ENCODE measurements at regions not wholly inside any gene's neighbourhood (a gene's known extent, or its start where the extent isn't known, plus 50 kb on each side); places are given as distances from the start of the nearest gene placed in this dataset.

DNA sequence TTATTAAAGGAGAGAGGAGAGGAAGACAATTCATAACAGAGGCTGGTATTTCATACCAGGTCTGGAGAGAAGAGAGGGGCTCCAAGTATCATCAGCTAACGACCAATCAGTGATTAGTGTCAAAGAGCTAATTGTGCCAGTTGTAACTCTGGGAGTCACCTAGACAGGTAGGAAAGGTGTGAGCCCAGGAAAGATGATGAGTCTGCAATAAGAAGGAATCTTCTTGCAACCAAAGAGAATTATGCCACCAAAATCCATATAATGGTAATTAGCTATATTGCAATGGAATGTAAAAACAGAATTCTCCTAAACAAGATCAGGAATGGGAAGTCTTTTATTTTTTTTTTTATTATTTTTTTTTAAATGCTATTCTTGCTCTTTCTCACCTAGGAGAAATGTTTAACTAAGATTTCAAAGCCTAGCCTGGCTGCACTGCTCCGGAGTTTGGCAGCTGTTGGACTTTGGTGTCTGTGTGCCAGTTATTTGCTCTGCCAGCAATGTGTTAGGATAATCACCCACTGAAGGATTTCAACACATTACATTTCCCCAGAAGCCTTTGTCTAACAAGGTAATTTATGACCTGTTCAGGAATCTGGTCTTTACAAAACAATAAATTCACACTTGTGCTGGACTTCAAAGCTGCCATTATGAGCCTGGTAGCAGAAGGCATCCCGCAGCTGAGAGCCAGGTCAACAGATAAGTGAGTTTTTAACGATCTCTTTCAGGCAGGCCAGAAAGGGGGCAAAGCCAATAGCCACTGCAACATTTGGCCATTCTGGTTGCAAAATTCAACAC lies 89.4 kb downstream of the FOXB1 start:
- no peak for TF ChIP-seq CTCF (conservative IDR thresholded peaks at IDR 0.05; ENCODE audit: low read depth, low read length)
- no peak overlapping the region for H3K4me3 ChIP-seq (ENCODE audit: low read depth, low read length)
- DNase-seq (ENCODE audit: low read depth) = peak; percentile 59

GRCh38 chr15:60095711-60096110 lies 91.6 kb downstream of the FOXB1 start:
- no peak for TF ChIP-seq CTCF (conservative IDR thresholded peaks at IDR 0.05; ENCODE audit: low read depth, low read length)
- DNase-seq (ENCODE audit: low read depth) = no peak
- no peak overlapping the region for H3K4me3 ChIP-seq (ENCODE audit: low read depth, low read length)

GRCh38 chr15:60096157-60096556 lies 92.0 kb downstream of the FOXB1 start:
- no peak overlapping the region for H3K4me3 ChIP-seq (ENCODE audit: low read depth, low read length)
- DNase-seq (ENCODE audit: low read depth) = no peak
- TF ChIP-seq CTCF (conservative IDR thresholded peaks at IDR 0.05; ENCODE audit: low read depth, low read length) = no peak

DNA sequence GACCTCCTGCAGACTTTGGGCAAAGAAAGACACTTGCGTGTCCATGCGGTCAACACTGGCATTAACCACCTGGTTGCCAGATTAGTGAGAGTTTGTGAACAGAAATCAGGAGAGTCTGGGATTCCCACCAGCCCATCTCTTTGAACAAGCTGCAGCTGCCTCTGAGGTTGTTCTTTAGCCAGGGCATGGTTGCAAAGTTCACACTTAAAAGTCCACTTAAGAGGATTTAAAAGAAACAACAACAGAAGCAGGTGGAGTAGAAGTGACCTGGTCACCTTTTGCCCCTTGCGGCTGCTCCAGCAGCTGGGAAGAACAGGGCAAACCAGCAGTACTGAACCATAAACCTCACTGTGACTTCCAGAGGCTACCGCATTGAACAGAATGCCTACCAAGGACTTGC lies 97.3 kb downstream of the FOXB1 start:
- TF ChIP-seq CTCF (conservative IDR thresholded peaks at IDR 0.05; ENCODE audit: low read depth, low read length) = no peak
- H3K4me3 ChIP-seq (ENCODE audit: low read depth, low read length) = no peak overlapping the region
- DNase-seq (ENCODE audit: low read depth) = no peak

GRCh38 chr15:60102748-60103147 lies 98.6 kb downstream of the FOXB1 start:
- TF ChIP-seq CTCF (conservative IDR thresholded peaks at IDR 0.05; ENCODE audit: low read depth, low read length) = no peak
- H3K4me3 ChIP-seq (ENCODE audit: low read depth, low read length) = no peak overlapping the region
- DNase-seq (ENCODE audit: low read depth) = no peak

DNA sequence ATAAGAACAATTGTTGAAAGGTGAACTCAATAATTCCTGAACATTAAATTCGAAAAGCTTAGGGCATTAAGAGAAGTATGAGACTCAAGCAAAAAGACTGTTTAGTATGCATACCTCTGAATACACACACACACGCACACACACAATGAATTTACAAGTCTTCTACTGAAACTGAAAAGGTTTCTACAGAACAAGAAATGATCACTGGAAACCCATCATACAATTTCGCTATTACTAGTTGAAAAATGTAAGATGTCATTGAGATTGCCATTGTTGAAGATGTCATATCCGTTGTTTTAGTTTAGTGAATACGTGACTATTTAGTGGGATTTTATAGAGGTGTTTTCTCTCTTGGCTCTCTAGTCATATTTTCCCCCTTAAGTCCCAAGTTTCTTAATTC lies 106.8 kb downstream of the FOXB1 start:
- TF ChIP-seq CTCF (conservative IDR thresholded peaks at IDR 0.05; ENCODE audit: low read depth, low read length) = no peak
- DNase-seq (ENCODE audit: low read depth) = no peak
- no peak overlapping the region for H3K4me3 ChIP-seq (ENCODE audit: low read depth, low read length)
